ENCODE measurements at regions not wholly inside any gene's neighbourhood (a gene's known extent, or its start where the extent isn't known, plus 50 kb on each side); places are given as distances from the start of the nearest gene placed in this dataset.

DNA sequence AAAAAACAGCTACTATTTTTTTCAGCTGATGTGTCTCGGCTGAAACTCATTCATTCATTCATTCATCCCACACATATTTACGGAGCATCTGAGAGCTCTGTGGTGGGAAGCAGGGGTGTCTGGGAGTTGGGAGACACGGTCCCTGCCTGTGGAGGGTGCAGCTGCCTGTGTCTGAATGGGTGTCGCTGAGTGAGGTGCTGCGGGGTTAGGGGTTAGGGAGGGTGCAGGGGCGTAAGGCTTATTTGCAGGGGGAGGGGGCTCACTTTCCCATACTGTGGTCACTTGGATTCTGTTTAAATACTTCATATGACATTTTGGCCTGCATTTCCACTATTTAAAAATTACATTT, 89.4 kb upstream of the ASB18 start:
- TF ChIP-seq CTCF (optimal IDR thresholded peaks at IDR 0.05 in 1 of 3, IDR thresholded peaks at IDR 0.05 in 1 of 3, conservative IDR thresholded peaks at IDR 0.05 in 1 of 3; ENCODE audit: extremely low read depth in 1 of 3, insufficient read depth in 2 of 3, low read length in 3 of 3) (no peak), EZH2 (IDR thresholded peaks at IDR 0.05; ENCODE audit: low read length) (no peak)

All from keratinocyte (primary cell).